PC-9 (cell line): ENCODE measurements at regions not wholly inside any gene's neighbourhood (a gene's known extent, or its start where the extent isn't known, plus 50 kb on each side); places are given as distances from the start of the nearest gene placed in this dataset.
A peak's percentile ranks its signal among the peaks of the same experiment; 100 is the strongest.

ENCODE experiments used
- BruUV-seq: library from RNA; stranded (reverse); fragments of 400-500 nt; replicated peaks from 2 replicates; lab custom pipeline; 2021; lab: Mats Ljungman, UMichigan
- CTCF ChIA-PET: fragments of 300-600 bp; sonication (Branson Sonifier 250); formaldehyde crosslinking; loops from one replicate; lab custom pipeline; 2022; ENCODE audit warnings: antibody characterized with exemption; lab: Charles Lee
- POLR2A ChIA-PET: fragments of 300-600 bp; sonication (Branson Sonifier 250); formaldehyde crosslinking; loops from one replicate; lab custom pipeline; 2022; ENCODE audit warnings: antibody characterized with exemption; ENCODE audit not compliant: unreplicated experiment; lab: Charles Lee
- DNase-seq, 2 experiments: peaks; one replicate each; pipeline versions ENCODE4 v3.0.0 to v3.0.0-alpha.2; 2015 to 2022; ENCODE audit warnings: mixed read lengths in 1 of 2
- H2AFZ ChIP-seq: fragments of 200-600 bp; sonication (generic); 2 replicates; pipeline ENCODE4 v1.8.1; 2017; ENCODE audit warnings: antibody characterized with exemption
- H3F3A ChIP-seq: fragments of 200-600 bp; sonication (generic); 2 replicates; pipeline ENCODE4 v1.8.1; 2017; ENCODE audit warnings: antibody characterized with exemption, mild to moderate bottlenecking, low read depth; ENCODE audit not compliant: insufficient read depth
- H3K27ac ChIP-seq: fragments of 200-600 bp; sonication (generic); 2 replicates; pipeline ENCODE4 v1.6.1; 2016; ENCODE audit warnings: mixed run types
- H3K27me3 ChIP-seq: fragments of 200-600 bp; sonication (generic); 2 replicates; pipeline ENCODE4 v1.6.1; 2016; ENCODE audit warnings: low read depth, mixed run types; ENCODE audit not compliant: insufficient read depth
- H3K36me3 ChIP-seq: fragments of 200-600 bp; sonication (generic); 2 replicates; pipeline ENCODE4 v1.6.1; 2016; ENCODE audit warnings: low read depth, mixed run types
- H3K4me1 ChIP-seq: fragments of 200-600 bp; sonication (generic); replicated peaks from 2 replicates; pipeline ENCODE4 v1.6.1; 2016; ENCODE audit warnings: mixed run types; ENCODE audit not compliant: insufficient read depth
- H3K4me2 ChIP-seq: fragments of 200-600 bp; sonication (generic); 2 replicates; pipeline ENCODE4 v1.6.1; 2017; ENCODE audit warnings: mixed run types
- H3K4me3 ChIP-seq: fragments of 200-600 bp; sonication (generic); 2 replicates; pipeline ENCODE4 v1.6.1; 2016; ENCODE audit warnings: mixed run types
- H3K79me2 ChIP-seq: fragments of 200-600 bp; sonication (generic); 2 replicates; pipeline ENCODE4 v1.6.1; 2017; ENCODE audit warnings: low read depth, mixed run types
- H3K9me2 ChIP-seq: fragments of 200-600 bp; sonication (generic); 2 replicates; pipeline ENCODE4 v1.8.1; 2017; ENCODE audit warnings: mild to moderate bottlenecking; ENCODE audit not compliant: insufficient read depth
- H3K9me3 ChIP-seq: fragments of 200-600 bp; sonication (generic); 2 replicates; pipeline ENCODE4 v1.8.1; 2016; ENCODE audit warnings: low read depth; ENCODE audit not compliant: insufficient read depth
- H4K20me1 ChIP-seq: fragments of 200-600 bp; sonication (generic); 2 replicates; pipeline ENCODE4 v1.8.1; 2017; ENCODE audit not compliant: insufficient read depth
- CTCF ChIP-seq: fragments of 200-600 bp; sonication (generic); conservative IDR thresholded peaks from 2 replicates; pipeline ENCODE4 v1.6.1; 2017; ENCODE audit warnings: mixed run types, antibody characterized with exemption, mild to moderate bottlenecking, moderate library complexity
- EZH2 ChIP-seq: fragments of 200-600 bp; sonication (generic); IDR thresholded peaks from 2 replicates; pipeline ENCODE4 v1.8.0; 2017; ENCODE audit warnings: antibody characterized with exemption, low read depth
- intact Hi-C: fragments of 100-400 bp; cut with micrococcal nuclease; formaldehyde crosslinking; loops from one replicate; pipeline ENCODE4 v1.10.0; 2022; ENCODE audit not compliant: unreplicated experiment

- no peak for TF ChIP-seq CTCF
- TF ChIP-seq EZH2: no peak
- POLR2A ChIA-PET: no interaction called here
Measured at GRCh38 chr1:5516756-5517155, 475.5 kb downstream of the NPHP4 start.

GRCh38 chr1:5515501-5515900 lies 476.7 kb downstream of the NPHP4 start:
- POLR2A ChIA-PET: no interaction called here
- intact Hi-C loops: loop anchor here (10.0 kb wide), 1 partner anchor 399 kb away; no protein-coding TSS in a partner anchor

More at GRCh38 chr1:5516756-5517155, 475.5 kb downstream of the NPHP4 start:
- Histone ChIP-seq H3K79me2 (no peaks in the 10 kb centered on the region), H3K36me3 (no peaks in the 10 kb centered on the region), H3K27me3 (peaks cover 8% of the 10 kb centered on the region; the same call in 1 of the 2 replicates), H3K4me3 (no peak overlapping the region), H3K27ac (no peak overlapping the region), H3K4me1 (no peaks in the 10 kb centered on the region), H3K9me3 (no peaks in the 10 kb centered on the region), H3F3A (no peaks in the 10 kb centered on the region), H2AFZ (no peak overlapping the region), H3K4me2 (no peak overlapping the region), H3K9me2 (no peaks in the 10 kb centered on the region), H4K20me1 (no peaks in the 10 kb centered on the region)
- intact Hi-C loops: loop anchor here (10.0 kb wide), 1 partner anchor 398 kb away; no protein-coding TSS in a partner anchor
- DNase-seq: no peak
- BruUV-seq: no TSS peak
- CTCF ChIA-PET: no interaction called here

GRCh38 chr1:5514527-5515183 lies 477.6 kb downstream of the NPHP4 start:
- Histone ChIP-seq H3K79me2 (no peaks in the 10 kb centered on the region), H3K4me2 (no peak overlapping the region), H3F3A (no peaks in the 10 kb centered on the region), H3K4me3 (no peak overlapping the region), H2AFZ (no peak overlapping the region), H3K36me3 (no peaks in the 10 kb centered on the region), H3K27me3 (peaks cover 14% of the 10 kb centered on the region), H3K27ac (no peak overlapping the region), H4K20me1 (no peaks in the 10 kb centered on the region), H3K9me3 (no peaks in the 10 kb centered on the region), H3K9me2 (no peaks in the 10 kb centered on the region), H3K4me1 (no peaks in the 10 kb centered on the region)
- POLR2A ChIA-PET: no interaction called here
- CTCF ChIA-PET: interaction anchor here (0.8 kb wide), 1 partner anchor 568 kb away, joined by 3 read pairs; no protein-coding TSS in a partner anchor
- intact Hi-C loops: loop anchor here (5.0 to 10.0 kb wide), 2 partner anchors 112 to 400 kb away; no protein-coding TSS in a partner anchor
- peak in 1 of 2 experiments; percentile 62 for DNase-seq
- TF ChIP-seq CTCF: peak; percentile 98
- TF ChIP-seq EZH2: no peak
- BruUV-seq: no TSS peak

More at GRCh38 chr1:5515501-5515900, 476.7 kb downstream of the NPHP4 start:
- no peak overlapping the region for H3K4me3 ChIP-seq
- no peak overlapping the region for H3K4me2 ChIP-seq
- no peak overlapping the region for H2AFZ ChIP-seq
- H3K4me1 ChIP-seq: no peaks in the 10 kb centered on the region
- CTCF ChIA-PET: no interaction called here
- TF ChIP-seq CTCF (no peak), EZH2 (no peak)
- no peaks in the 10 kb centered on the region for H3K36me3 ChIP-seq
- no peak overlapping the region for H3K27ac ChIP-seq
- H3K9me3 ChIP-seq: no peaks in the 10 kb centered on the region
- H3K27me3 ChIP-seq: peaks cover 12% of the 10 kb centered on the region
- no peak for DNase-seq
- no peaks in the 10 kb centered on the region for H4K20me1 ChIP-seq
- no peaks in the 10 kb centered on the region for H3K79me2 ChIP-seq
- no TSS peak for BruUV-seq
- no peaks in the 10 kb centered on the region for H3F3A ChIP-seq
- H3K9me2 ChIP-seq: no peaks in the 10 kb centered on the region
